H1 (cell line): ENCODE measurements at regions not wholly inside any gene's neighbourhood (a gene's known extent, or its start where the extent isn't known, plus 50 kb on each side); places are given as distances from the start of the nearest gene placed in this dataset.

Experiments
- CBX8 ChIP-seq: fragments of 300-800, 300-1000 bp; sonication (generic); IDR thresholded peaks from 2 replicates; pipeline ENCODE4 v1.7.1; 2016; ENCODE audit warnings: low read depth, low read length, borderline replicate concordance
- CREB1 ChIP-seq: IDR thresholded peaks from 2 replicates; pipeline ENCODE4 v1.6.1; 2012; ENCODE audit warnings: inconsistent platforms
- RXRA ChIP-seq: IDR thresholded peaks from 2 replicates; pipeline ENCODE4 v1.6.1; 2011; ENCODE audit warnings: low read depth, mild to moderate bottlenecking, low read length, moderate library complexity; ENCODE audit not compliant: insufficient read depth
- TBP ChIP-seq: IDR thresholded peaks from 2 replicates; pipeline ENCODE4 v1.6.1; 2011; ENCODE audit warnings: low read depth, low read length, improper control_type of control experiment
- TF ChIP-seq, protein P1 (sequence below): fragments of 300-600 bp; sonication (generic); IDR thresholded peaks from 2 replicates; pipeline ENCODE4 v1.7.1; 2012; ENCODE audit warnings: low read length, moderate library complexity, mild to moderate bottlenecking, inconsistent platforms; ENCODE audit not compliant: insufficient replicate concordance
- TF ChIP-seq, protein P2 (sequence below): IDR thresholded peaks from 2 replicates; pipeline ENCODE4 v1.6.1; 2011; ENCODE audit warnings: low read length, improper control_type of control experiment
- TF ChIP-seq, protein P3 (sequence below), 3 experiments: IDR thresholded peaks; 1 replicate in 2 of 3; 2 replicates in 1 of 3; pipeline versions ENCODE4 v1.5.1 to v1.6.1; 2011; ENCODE audit warnings: low read length in 3 of 3, mild to moderate bottlenecking in 3 of 3, inconsistent platforms in 2 of 3, low read depth in 1 of 3, moderate library complexity in 1 of 3; ENCODE audit not compliant: insufficient read depth in 1 of 3; ENCODE audit errors: control extremely low read depth in 1 of 3

DNA sequence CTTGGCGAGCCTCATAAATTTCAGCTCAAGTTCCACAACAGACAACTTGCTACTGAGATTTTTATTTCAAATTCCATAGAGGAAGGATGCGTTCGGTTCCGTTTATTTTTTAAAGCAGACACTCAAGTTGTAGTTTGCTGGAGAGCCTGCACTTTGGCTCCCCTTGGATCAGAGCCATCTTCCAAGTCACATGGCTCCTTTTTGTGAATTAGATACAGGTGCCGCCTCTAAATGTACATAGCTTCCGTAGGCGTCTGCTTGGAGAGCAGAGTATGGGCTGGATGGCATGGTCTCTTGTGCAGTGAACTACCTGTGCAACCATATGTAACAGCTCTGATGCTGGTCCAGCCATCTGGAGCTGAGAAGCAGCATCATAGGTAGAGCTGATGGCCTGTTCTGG, 73.9 kb upstream of the WWC1 start (continued):
- TF ChIP-seq, protein P1, sequence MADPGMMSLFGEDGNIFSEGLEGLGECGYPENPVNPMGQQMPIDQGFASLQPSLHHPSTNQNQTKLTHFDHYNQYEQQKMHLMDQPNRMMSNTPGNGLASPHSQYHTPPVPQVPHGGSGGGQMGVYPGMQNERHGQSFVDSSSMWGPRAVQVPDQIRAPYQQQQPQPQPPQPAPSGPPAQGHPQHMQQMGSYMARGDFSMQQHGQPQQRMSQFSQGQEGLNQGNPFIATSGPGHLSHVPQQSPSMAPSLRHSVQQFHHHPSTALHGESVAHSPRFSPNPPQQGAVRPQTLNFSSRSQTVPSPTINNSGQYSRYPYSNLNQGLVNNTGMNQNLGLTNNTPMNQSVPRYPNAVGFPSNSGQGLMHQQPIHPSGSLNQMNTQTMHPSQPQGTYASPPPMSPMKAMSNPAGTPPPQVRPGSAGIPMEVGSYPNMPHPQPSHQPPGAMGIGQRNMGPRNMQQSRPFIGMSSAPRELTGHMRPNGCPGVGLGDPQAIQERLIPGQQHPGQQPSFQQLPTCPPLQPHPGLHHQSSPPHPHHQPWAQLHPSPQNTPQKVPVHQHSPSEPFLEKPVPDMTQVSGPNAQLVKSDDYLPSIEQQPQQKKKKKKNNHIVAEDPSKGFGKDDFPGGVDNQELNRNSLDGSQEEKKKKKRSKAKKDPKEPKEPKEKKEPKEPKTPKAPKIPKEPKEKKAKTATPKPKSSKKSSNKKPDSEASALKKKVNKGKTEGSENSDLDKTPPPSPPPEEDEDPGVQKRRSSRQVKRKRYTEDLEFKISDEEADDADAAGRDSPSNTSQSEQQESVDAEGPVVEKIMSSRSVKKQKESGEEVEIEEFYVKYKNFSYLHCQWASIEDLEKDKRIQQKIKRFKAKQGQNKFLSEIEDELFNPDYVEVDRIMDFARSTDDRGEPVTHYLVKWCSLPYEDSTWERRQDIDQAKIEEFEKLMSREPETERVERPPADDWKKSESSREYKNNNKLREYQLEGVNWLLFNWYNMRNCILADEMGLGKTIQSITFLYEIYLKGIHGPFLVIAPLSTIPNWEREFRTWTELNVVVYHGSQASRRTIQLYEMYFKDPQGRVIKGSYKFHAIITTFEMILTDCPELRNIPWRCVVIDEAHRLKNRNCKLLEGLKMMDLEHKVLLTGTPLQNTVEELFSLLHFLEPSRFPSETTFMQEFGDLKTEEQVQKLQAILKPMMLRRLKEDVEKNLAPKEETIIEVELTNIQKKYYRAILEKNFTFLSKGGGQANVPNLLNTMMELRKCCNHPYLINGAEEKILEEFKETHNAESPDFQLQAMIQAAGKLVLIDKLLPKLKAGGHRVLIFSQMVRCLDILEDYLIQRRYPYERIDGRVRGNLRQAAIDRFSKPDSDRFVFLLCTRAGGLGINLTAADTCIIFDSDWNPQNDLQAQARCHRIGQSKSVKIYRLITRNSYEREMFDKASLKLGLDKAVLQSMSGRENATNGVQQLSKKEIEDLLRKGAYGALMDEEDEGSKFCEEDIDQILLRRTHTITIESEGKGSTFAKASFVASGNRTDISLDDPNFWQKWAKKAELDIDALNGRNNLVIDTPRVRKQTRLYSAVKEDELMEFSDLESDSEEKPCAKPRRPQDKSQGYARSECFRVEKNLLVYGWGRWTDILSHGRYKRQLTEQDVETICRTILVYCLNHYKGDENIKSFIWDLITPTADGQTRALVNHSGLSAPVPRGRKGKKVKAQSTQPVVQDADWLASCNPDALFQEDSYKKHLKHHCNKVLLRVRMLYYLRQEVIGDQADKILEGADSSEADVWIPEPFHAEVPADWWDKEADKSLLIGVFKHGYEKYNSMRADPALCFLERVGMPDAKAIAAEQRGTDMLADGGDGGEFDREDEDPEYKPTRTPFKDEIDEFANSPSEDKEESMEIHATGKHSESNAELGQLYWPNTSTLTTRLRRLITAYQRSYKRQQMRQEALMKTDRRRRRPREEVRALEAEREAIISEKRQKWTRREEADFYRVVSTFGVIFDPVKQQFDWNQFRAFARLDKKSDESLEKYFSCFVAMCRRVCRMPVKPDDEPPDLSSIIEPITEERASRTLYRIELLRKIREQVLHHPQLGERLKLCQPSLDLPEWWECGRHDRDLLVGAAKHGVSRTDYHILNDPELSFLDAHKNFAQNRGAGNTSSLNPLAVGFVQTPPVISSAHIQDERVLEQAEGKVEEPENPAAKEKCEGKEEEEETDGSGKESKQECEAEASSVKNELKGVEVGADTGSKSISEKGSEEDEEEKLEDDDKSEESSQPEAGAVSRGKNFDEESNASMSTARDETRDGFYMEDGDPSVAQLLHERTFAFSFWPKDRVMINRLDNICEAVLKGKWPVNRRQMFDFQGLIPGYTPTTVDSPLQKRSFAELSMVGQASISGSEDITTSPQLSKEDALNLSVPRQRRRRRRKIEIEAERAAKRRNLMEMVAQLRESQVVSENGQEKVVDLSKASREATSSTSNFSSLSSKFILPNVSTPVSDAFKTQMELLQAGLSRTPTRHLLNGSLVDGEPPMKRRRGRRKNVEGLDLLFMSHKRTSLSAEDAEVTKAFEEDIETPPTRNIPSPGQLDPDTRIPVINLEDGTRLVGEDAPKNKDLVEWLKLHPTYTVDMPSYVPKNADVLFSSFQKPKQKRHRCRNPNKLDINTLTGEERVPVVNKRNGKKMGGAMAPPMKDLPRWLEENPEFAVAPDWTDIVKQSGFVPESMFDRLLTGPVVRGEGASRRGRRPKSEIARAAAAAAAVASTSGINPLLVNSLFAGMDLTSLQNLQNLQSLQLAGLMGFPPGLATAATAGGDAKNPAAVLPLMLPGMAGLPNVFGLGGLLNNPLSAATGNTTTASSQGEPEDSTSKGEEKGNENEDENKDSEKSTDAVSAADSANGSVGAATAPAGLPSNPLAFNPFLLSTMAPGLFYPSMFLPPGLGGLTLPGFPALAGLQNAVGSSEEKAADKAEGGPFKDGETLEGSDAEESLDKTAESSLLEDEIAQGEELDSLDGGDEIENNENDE: no peak
- TF ChIP-seq CBX8 (no peak), TBP (no peak), CREB1 (no peak), RXRA (no peak)
- TF ChIP-seq, protein P2, sequence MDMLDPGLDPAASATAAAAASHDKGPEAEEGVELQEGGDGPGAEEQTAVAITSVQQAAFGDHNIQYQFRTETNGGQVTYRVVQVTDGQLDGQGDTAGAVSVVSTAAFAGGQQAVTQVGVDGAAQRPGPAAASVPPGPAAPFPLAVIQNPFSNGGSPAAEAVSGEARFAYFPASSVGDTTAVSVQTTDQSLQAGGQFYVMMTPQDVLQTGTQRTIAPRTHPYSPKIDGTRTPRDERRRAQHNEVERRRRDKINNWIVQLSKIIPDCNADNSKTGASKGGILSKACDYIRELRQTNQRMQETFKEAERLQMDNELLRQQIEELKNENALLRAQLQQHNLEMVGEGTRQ: no peak
- TF ChIP-seq, protein P3, sequence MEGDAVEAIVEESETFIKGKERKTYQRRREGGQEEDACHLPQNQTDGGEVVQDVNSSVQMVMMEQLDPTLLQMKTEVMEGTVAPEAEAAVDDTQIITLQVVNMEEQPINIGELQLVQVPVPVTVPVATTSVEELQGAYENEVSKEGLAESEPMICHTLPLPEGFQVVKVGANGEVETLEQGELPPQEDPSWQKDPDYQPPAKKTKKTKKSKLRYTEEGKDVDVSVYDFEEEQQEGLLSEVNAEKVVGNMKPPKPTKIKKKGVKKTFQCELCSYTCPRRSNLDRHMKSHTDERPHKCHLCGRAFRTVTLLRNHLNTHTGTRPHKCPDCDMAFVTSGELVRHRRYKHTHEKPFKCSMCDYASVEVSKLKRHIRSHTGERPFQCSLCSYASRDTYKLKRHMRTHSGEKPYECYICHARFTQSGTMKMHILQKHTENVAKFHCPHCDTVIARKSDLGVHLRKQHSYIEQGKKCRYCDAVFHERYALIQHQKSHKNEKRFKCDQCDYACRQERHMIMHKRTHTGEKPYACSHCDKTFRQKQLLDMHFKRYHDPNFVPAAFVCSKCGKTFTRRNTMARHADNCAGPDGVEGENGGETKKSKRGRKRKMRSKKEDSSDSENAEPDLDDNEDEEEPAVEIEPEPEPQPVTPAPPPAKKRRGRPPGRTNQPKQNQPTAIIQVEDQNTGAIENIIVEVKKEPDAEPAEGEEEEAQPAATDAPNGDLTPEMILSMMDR (IDR thresholded peaks at IDR 0.05; ENCODE audit: control extremely low read depth in 1 of 3, insufficient read depth in 1 of 3, low read depth in 1 of 3, low read length in 3 of 3): no peak
